Hippocampal formation (tissue), 2 donors: ENCODE measurements at regions not wholly inside any gene's neighbourhood (a gene's known extent, or its start where the extent isn't known, plus 50 kb on each side); places are given as distances from the start of the nearest gene placed in this dataset.

Experiments
- DNase-seq, 2 donors: peaks; one replicate each; lab custom pipeline; 2025; lab: John Stamatoyannopoulos, UW

DNA sequence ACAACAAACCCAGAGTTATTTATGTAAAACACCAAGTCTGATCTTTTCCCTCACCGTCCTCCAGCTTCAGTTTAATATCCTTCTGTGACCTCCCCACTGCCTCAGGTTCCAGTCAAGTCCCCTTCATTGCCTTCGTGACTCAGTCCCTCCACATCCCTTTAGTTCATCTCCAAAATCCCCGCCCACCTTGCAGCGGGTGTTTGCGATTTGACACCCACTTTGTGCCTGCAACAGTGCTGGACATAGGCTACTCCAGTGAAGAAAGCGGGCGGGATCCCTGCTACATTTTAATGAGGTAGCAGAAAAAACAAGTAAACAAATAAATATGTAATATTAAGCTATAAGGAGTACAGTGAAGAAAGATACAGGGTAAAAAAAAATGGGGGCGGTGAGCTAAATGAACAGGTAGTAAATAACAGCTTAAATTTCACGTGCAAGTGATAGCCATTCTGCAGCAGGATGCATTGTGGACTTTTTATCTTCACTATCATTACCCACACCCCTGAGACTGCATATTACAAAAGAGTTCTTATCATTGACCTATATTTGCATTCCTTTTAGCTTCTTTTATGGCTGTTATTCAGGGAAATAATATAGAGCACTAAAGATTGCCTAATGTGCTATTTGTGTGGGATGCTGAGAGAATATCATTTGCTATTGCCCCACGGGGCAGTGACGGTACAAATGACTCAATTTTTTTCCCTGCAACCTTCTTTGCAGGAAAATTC lies 222.8 kb upstream of the NUDT4 start:
- no peak for DNase-seq

DNA sequence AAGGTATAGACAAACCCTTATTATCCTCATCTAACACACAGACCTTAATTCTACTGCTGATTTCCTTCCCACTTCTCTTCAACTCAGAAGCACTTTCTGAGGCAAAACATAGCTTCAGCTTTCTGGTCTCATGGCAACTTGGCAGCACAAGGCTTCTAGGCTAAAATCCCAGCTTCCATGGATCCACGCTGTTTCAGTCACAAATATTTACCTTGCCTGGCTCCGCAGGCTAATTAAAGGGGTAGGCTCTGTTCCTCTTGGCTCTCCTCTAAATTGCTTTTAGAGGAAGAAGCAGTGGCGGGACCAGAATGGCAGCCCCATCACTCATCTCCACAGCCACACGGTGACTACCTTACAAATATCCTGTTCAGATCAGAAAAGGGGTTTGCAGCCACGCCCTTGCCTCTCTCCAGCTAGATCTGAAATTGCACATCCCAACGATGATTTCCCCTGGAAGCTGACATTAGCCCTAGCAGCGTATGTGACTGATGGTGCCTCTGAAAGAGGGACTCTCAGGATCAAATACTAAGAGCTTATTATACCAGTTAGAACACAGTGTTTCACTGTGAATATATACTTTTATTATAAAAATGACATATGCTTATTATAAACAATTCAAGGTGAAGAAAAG lies 221.5 kb upstream of the NUDT4 start:
- DNase-seq = peak in 1 of 2 donors; percentile 59

DNA sequence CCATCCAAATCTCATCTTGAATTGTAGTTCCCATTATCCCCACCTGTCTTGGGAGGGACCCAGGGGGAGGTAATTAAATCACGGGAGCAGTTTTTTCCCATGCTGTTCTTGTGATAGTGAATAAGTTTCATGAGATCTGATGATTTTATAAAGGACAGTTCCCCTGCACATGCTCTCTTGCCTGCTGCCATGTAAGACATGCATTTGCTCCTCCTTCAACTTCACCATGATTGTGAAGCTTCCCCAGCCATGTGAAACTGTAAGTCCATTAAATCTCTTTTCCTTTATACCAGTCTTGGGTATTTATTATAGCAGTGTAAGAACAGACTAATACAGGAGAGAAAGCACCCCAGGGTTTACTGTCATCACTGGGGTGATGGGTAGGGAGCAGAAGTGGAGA lies 220.4 kb upstream of the NUDT4 start:
- no peak for DNase-seq

DNA sequence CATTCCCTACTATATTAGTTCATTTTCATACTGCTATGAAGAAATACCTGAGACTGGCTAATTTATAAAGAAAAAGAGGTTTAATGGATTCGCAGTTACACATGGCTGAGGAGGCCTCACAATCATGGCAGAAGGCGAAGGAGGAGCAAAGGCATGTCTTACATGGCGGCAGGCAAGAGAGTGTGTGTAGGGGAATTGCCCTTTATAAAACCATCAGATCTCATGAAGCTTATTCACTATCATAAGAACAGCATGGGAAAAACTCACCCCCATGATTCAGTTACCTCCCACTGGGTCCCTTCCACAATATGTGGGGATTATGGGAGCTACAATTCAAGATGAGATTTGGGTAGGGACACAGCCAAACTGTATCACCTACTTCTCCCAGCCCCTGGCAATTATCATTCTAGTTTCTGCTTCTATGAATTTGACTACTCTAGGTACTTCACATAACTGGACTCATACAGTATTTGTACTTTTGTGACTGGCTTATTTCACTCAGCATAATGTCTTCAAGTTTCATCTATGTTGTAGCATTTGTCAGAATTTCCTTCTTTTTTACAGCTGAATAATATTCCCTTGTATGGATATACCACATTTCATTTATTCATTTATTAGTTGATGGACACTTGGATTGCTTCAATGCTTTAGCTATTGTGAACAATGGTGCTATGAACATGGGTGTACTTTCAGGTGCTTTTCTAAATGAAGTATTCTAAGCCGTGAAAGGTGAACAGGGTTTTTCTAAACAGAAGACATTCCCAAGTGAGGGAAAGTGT lies 219.5 kb upstream of the NUDT4 start:
- DNase-seq = no peak

DNA sequence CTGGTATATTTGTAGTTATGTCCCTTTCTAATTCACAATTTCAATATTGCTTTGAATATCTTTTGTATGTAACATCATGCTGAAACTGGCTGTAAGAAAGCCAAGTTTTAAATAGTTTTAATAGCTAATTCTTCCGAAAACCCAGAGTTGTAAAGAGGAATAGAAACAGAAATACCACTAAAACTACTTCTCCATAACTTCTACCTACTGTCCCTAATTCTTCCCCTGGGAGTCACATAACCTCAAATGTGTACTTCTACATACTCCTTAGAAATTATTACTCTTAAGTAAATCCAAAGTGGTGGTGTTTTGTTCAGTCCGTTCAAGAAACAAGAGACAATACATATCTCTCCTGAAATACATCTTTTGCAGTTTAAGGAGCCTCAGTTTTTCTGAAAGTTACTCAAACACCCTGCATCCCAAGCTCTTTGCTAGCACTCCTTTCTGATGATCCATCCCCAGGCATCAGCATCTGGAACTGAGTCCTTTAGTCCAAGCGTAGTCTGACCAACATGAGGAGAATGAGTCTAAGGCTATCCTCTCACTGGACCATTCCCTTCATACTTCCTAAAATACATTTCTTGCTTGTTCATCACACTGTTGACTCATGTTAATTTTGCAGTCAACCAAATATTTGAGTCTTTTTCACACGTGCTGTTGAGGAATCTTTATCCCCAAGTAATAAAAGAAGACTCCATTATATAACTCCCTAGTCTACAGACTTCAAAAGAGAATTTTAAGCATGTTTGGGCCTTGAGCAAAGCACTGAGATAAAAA lies 214.3 kb upstream of the NUDT4 start:
- DNase-seq = no peak

DNA sequence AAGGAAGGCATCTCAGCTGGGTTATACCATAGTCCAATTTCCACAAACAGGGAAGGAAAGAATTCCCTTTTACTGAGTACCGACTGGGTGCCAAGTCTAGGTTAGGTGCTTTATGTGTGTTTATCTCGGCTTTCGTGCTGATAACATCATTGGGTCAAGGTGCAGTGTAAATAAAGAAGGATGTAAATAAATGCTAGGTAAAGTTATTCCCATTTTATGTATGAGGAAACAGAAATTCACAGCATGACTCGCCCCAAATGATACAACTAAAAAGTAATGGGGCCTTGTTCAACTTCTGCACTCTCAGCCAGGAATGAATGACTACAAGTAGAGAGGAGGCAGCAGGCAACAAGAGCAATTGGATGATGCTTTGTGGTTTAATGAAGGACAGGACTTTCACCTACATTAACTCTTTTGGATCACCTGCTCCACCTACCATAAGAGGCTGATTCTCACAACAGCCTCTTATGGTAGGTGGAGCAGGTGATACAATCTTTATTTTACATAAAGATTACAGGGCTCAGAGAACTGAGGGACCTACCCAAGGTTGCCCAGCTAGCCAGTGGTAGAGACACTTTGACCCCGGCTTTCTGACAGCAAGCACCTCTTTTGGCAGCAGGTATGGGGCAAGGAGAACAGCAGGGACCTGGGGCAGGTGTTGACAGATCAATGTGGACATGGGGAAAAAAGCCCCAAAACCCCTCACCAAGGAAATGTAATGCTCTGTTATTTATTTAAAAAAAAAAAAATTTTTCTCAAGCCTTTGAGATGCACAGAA lies 213.4 kb upstream of the NUDT4 start:
- no peak for DNase-seq

DNA sequence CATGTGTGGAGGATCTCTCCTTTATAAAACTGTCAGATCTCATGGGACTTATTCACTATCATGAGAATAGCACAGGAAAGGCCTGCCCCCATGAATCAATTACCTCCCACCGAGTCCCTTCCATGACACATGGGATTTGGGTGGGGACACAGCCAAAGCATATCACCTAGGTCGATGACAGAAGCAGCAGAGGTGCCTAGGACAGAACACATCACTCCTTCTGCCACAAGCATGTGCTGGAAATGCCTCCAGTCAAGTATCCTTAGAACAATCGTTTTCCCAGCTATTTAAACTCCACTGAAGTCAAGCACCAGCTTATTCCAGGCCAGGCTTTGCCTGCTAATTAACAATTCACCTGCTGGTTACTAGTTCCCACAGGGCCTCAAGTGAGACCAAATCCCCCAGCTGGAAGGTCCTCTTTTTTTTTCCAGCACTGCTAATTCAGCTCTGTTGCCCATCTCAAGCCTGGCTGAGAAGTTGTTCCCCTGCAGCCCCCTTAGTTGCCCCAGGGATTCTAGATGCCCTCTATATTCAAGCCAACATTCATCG lies 212.3 kb upstream of the NUDT4 start:
- no peak for DNase-seq

DNA sequence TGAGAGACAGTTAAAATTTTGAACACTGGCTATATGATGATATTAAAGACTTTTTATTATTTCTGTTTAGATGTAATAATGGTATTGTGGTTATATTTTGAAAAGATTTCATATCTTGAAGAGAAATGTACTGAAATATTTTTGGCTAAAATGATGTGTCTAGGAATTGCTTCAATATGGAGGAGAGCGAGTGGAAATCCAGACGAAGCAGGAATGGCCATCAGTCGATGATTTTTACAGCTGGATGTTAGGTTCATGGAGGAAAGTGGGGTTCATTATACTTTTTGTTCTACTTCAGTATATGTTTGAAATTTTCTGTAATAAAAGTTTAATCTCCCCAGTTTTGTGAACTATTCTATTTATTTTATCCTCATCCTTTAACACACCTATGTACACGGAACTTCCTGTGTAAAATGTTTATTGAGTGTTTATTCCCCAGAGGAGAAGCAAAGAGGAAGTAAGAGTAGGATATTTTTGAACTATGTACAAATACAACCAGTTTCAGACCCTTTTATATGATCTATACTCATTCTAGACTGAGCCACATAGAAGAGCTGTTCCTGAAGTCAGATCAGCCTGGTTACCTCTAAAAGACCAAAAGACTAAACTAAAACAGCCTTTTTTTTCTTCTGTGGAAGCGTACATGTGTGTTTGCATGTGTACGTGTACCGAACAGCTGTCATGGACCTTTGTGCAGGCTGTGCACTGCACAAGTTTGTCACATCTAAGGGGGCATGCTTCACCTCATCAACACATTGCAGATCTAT lies 211.0 kb upstream of the NUDT4 start:
- no peak for DNase-seq

DNA sequence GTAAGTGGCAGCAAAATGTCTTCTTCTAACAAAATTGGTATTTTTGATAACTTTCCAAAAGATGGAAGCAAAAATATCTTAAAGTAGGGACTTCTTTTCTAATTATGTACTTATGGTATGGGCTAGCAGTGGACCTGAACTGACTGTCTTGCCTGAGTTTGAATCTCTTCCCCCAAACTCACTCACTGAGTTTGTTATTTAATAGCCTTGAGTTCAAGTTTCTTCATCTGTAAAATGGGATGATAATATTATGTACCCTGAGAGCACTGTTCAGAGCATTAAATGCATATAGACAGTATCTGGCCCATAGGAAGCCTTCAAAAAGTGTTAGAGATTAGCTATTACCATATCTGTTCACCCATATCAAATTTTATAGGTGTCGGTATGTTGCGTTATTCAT lies 210.4 kb upstream of the NUDT4 start:
- DNase-seq = no peak

DNA sequence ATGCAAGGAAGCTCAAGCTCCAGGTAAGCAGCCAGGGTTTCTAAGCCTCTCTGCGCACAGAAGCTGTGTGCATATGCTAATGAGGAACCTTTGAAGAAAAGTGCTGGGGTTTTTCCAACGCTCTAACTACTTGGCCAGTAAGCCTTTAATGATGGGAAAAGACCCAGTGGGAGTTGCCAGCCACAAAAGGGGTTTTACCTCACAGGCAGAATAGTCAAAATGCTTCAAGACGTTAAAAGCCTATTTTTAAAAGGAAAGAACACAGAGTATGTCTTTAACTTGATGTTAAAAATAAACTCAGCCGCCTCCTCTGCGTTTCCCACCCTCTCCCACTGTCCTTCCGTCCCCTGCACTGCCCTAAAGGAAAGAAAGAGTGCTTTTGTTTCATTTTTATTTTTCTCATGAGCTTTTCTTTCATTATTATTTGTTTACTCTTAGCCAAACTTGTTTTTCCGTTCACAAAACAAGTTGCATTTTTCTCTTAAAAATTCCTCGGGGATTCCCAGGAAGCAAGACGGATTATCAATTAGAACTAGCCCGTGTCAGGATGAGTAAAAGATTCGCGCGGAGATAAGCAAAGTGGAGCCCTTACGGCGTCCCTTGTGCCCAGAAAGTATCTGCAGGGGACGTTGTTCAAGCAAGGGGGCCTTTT lies 209.8 kb upstream of the NUDT4 start:
- peak in 1 of 2 donors; percentile 38 for DNase-seq

DNA sequence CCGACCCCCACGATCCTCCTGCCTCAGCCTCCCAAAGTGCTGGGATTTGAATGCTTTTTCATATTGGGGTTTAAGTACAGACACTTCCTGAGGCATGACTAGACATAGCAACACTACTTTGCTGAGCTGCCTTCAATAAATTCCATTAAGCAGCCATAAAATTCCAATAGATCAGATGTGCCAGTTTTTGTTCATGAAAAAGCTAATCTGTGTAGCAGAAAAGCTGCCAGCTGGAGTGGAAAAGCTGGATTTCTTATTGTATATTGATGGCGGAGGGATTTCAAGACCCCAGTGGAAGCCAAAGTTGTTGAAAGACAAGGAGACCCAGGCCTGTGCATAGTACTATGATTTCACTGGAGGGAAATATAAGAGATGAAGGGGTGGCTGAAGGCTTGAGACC lies 209.0 kb upstream of the NUDT4 start:
- DNase-seq = no peak

DNA sequence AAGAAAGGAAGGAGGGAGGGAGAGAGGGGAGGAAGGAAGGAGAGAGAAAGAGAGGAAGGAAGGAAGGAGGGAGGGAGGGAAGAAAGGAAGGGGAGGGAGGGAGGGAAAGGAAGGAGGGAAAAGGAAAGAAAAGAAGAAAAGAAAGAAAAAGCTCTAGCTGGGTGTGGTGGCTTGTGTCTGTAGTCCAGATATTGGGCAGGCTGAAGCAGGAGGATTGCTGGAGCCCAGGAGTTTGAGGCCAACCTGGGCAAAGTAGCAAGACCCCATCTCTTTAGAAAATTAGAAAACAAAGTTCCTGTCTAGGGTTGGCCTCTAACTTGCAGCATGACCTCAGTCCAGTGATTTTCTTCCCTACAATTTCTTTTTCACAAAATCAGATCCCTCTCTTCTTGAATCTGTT lies 208.2 kb upstream of the NUDT4 start:
- no peak for DNase-seq

DNA sequence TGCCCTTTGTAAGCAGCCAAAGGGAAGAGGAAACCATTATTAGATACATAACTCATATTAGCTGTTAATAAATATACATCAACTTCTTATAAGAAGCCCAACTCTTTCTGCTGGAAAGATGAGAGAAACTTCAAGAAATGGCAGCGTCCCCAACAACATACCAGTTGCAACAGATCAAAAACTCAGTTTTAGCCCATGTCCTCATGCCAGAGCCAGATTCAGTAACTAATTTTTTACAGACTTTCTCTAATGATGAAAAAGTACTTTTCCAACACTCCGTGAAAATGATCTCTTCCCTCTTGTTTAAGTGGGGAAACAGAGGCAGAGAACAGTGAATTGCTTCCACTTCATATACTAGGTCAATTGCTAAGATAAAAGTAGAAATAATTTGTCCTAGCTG lies 206.8 kb upstream of the NUDT4 start:
- DNase-seq = no peak

DNA sequence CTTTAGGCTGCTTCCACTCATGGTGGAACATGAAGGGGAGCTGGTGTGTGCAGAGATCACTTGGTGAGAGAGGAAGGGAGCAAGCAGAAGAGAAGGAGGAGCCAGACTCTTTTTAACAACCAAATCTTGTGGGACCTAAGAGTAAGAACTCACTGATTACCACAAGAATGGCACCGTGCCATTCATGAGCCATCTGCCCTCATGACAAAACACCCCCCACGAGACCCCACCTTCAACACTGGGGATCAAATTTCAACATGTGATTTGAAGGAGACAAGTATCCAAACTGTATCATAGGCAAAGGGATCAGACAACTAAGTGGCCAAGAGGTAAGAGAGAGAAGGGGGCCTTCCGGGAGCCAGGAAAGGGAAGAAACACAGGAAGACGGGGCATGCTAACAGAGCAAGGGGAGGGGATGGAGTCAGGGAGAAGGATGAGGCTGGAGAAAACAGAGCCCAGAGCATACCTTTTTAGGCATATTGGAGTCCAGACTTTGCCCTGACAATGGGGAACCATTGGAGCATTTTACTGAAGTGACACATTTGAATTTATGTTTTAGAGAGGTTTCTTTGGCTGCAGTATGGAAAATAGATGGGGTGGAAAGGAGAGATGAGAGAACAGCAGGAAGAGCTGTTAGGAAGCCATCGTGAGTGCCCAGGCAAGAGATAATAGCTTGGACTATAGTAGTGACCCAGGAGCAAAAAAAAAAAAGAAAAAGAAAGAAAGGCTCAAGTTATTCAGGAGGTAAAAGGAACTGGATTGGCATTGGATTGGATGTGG lies 204.4 kb upstream of the NUDT4 start:
- no peak for DNase-seq

DNA sequence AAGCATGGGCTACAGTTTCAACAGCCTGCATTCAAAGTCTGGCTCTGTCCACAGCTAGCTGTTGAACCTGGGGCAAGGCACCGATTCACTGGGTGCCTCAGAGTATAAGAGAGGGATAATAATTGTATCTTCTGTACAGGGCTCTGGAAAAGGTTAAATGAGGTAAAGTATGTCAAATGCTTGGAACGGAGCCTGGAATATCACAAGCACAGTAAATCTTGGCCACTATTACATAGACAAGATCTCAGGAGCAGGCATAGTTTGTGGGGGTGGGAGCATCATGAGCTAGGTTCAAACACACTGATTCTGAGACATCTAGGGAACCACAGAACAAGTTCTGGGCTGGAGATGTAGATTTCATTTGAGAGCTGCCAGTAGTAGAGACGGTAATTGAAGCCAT lies 203.7 kb upstream of the NUDT4 start:
- DNase-seq = no peak

DNA sequence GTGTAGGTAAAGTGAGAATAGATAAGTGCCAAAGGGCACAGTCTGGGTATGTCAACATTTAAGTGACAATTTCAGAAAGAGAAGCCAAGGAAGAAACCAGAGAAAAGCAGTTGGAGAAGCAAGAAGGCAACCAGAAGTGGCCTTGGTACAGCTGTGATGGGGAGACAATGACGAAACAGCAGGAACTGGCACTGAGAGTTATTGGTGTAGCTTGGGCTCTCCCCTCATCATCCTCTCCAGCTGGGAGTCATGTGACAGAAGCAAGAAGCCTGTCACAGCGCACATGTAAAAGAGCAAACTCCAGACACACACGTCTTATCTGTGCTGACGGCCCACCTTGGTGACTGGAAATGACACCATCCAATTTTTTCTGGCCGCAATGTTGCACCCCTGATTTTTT lies 203.3 kb upstream of the NUDT4 start:
- no peak for DNase-seq

DNA sequence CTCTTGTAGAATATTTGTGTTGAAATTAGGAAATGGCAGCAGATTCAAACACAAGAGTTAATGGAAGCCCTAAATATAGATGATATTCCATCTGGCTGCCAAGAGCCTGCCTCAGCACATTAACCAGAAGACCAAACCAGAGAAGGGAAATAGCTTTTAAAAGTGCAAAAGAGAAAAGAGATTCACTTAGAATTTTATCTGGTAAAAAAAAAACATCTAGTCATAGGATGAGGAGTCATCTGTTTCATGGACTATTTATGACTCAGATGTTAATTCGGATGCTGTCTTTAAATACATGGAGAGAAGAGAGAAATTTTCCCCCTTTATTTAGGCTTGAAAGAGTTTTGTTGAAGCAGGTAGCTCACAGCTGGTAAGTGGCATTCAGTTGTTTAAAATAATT lies 201.6 kb upstream of the NUDT4 start:
- DNase-seq = peak in 1 of 2 donors; percentile 70

DNA sequence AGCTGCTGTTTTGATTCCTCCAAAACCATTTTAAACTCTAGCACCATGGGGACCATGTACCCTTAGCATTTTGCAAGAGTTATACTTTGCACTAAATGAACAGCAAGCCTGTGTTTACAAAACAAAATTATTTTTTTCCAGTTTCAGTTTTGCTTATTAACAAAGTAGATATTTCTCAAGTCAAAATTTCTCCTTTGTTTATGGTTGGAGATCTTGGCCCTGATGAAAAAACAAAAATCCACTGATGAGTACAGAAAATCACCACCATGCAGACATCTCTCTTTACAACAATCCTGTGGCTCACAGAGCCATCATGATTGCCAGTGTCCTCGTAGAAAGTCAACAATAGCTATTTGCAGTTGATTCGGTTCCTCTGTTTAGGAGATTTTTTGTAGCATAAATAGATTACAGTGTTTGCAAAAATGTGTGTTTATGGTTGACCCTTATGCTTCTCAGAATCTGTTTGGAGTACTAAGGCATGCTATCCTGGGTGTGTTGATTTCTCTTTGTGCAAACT lies 201.1 kb upstream of the NUDT4 start:
- no peak for DNase-seq
